MCF 10A (cell line): ENCODE measurements at regions not wholly inside any gene's neighbourhood (a gene's known extent, or its start where the extent isn't known, plus 50 kb on each side); places are given as distances from the start of the nearest gene placed in this dataset.

ENCODE experiments used
- BruUV-seq: library from RNA; stranded (reverse); fragments of 400-500 nt; replicated peaks from 2 replicates; lab custom pipeline; 2021; lab: Mats Ljungman, UMichigan
- CTCF ChIA-PET: fragments of 300-600 bp; sonication (Branson Sonifier 250); formaldehyde crosslinking; extraction: SDS; loops from one replicate; lab custom pipeline; 2021; ENCODE audit warnings: antibody characterized with exemption, inconsistent platforms; lab: Yijun Ruan, JAX
- POLR2A ChIA-PET: fragments of 300-600, 350-650 bp; sonication (Branson Sonifier 250); formaldehyde crosslinking; extraction: SDS; loops from one replicate; lab custom pipeline; 2020; ENCODE audit warnings: antibody characterized with exemption, inconsistent platforms; lab: Yijun Ruan, JAX
- DNase-seq: peaks from one replicate; pipeline ENCODE4 v3.0.0-alpha.2; 2018; ENCODE audit not compliant: unreplicated experiment
- H3K27ac Mint-ChIP-seq: one replicate; pipeline ENCODE4 v1.8.0; 2022; ENCODE audit warnings: mild to moderate bottlenecking, low read depth, mixed read lengths; ENCODE audit not compliant: unreplicated experiment
- H3K27me3 Mint-ChIP-seq: one replicate; pipeline ENCODE4 v1.8.0; 2022; ENCODE audit warnings: mixed read lengths; ENCODE audit not compliant: insufficient read depth, unreplicated experiment
- H3K36me3 Mint-ChIP-seq: one replicate; pipeline ENCODE4 v1.8.0; 2022; ENCODE audit warnings: mild to moderate bottlenecking, moderate library complexity, mixed read lengths; ENCODE audit not compliant: insufficient read depth, unreplicated experiment
- H3K4me1 Mint-ChIP-seq: one replicate; pipeline ENCODE4 v1.8.0; 2022; ENCODE audit warnings: mixed read lengths; ENCODE audit not compliant: insufficient read depth, unreplicated experiment
- H3K4me3 Mint-ChIP-seq: one replicate; pipeline ENCODE4 v1.8.0; 2022; ENCODE audit warnings: mild to moderate bottlenecking, moderate library complexity, mixed read lengths; ENCODE audit not compliant: unreplicated experiment
- H3K9me3 Mint-ChIP-seq: one replicate; pipeline ENCODE4 v1.8.0; 2022; ENCODE audit warnings: mixed read lengths; ENCODE audit not compliant: unreplicated experiment
- intact Hi-C: fragments of 100-400 bp; cut with micrococcal nuclease; formaldehyde crosslinking; loops from 2 replicates; pipeline ENCODE4 v1.14.1; 2022
- TF ChIP-seq, protein P1 (sequence below): fragments of 200-600 bp; IDR thresholded peaks from one replicate; pipeline ENCODE4 v1.8.0; 2022; ENCODE audit warnings: antibody characterized with exemption, mild to moderate bottlenecking; ENCODE audit not compliant: unreplicated experiment

DNA sequence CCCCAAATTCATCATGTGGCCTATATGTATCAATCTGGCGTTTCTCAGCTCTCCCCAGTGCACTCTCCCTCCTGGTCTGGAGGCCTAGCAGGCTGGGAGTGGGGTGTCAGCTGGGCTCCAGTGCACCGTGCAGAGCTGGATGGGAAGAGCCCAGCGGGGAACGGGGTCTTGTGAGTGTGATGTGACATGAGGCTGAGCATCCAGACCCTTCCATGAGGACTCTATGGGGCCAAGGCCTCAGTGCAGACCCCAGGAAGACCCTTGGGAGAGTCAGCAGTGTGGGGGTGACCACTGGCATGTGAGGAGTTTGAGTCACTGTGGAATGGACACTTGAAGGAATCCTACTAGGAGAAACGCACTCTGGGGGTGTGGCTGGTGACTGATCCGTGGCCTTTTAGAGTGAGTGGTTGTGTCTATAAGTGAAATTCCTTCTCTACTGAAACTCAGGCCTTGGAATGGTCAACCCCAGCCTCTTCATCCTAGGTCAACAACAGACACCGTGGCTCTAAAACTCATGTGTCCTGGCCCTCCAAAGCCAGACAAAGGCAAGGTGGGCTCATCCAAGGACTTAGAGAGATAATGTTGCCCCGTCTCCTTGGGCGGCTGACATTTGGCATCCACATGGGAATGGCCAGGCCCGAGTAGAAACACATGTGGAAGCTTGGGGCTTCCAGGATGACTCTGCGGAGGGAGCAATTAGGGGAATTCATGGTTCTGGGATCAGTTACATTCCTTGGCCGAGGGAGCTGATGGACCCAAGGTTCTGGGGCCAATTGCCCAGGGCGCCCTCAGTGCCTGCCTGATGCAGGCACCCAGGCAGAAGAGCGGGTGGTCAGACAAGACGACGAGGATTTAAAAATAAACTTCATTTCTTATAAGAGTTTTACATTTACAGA, 156.0 kb upstream of the TWIST2 start:
- BruUV-seq, result no TSS peak
- CTCF ChIA-PET, result no interaction called here

DNA sequence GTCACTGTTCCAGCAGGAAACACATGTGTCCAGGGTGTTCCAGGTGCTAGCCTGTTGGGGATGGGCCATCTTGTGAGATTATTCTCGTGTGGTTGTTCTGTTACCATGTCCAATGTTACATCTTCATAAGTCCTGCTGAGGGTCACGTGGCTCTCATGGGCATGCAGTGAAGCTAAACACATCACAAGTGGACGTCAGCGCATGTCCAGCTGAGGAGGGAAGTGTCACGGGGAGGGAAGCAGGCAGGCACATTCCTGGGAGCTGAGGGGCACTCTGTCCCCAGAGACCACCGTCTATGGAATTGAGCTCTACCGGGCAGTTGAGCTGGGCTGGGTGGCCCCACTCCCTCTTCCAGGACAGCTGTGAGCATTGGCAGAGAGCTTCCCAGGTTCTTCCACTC, 155.3 kb upstream of the TWIST2 start:
- intact Hi-C loops, result no loop called here

More for the DNA sequence above, 156.0 kb upstream of the TWIST2 start:
- intact Hi-C loops, result no loop called here
- no peaks in the 10 kb centered on the region for H3K4me1 Mint-ChIP-seq
- no peak overlapping the region for H3K27ac Mint-ChIP-seq
- no peaks in the 10 kb centered on the region for H3K36me3 Mint-ChIP-seq
- peaks cover 11% of the 10 kb centered on the region for H3K27me3 Mint-ChIP-seq
- H3K9me3 Mint-ChIP-seq, result no peaks in the 10 kb centered on the region
- H3K4me3 Mint-ChIP-seq, result no peak overlapping the region
- no peak for DNase-seq
- POLR2A ChIA-PET, result no interaction called here
- TF ChIP-seq, protein P1, sequence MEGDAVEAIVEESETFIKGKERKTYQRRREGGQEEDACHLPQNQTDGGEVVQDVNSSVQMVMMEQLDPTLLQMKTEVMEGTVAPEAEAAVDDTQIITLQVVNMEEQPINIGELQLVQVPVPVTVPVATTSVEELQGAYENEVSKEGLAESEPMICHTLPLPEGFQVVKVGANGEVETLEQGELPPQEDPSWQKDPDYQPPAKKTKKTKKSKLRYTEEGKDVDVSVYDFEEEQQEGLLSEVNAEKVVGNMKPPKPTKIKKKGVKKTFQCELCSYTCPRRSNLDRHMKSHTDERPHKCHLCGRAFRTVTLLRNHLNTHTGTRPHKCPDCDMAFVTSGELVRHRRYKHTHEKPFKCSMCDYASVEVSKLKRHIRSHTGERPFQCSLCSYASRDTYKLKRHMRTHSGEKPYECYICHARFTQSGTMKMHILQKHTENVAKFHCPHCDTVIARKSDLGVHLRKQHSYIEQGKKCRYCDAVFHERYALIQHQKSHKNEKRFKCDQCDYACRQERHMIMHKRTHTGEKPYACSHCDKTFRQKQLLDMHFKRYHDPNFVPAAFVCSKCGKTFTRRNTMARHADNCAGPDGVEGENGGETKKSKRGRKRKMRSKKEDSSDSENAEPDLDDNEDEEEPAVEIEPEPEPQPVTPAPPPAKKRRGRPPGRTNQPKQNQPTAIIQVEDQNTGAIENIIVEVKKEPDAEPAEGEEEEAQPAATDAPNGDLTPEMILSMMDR, result no peak

DNA sequence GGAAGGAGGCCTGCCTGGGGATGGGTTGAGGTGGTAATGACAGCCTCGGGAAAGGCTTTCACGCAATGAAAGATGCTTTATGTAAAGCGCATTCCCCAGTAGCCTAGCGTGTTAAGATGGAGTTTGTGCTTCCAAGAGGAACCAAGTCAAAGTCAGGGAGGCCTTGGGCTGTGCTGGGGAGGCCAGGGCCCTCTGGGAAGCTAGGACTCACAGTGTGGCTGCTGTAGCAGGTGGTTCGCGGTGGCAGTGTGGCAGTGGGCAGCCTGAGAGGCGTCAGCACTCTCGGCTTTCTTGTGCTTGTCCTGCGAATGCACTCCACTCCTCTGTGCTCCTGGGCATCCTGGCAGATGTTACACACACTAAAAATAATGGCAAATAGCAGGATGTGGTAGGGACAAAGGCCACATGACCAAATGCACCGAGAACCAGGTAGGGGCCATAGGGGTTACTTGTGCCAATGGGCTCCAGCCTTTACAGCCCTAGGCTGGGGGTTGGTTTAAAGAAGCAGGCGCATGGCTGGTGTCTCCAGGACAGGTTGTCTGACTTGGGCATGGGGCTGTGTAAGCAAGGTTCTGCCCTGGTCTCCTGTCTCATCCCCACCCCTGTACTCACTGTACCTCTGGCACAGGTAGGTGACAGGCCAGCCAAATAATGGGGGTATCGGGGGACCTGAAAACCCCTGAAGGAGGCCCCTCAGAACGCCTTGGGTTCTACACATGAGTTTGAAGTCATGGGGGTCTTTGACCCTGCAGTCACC, 154.4 kb upstream of the TWIST2 start:
- H3K4me3 Mint-ChIP-seq, result no peak overlapping the region
- H3K27ac Mint-ChIP-seq, result peak overlapping the region; percentile 50
- no peaks in the 10 kb centered on the region for H3K4me1 Mint-ChIP-seq
- ChIA-PET POLR2A (no interaction called here), CTCF (no interaction called here)
- TF ChIP-seq, protein P1, result no peak
- H3K27me3 Mint-ChIP-seq, result peaks cover 11% of the 10 kb centered on the region
- no TSS peak for BruUV-seq
- no peak for DNase-seq
- no peaks in the 10 kb centered on the region for H3K36me3 Mint-ChIP-seq
- no peaks in the 10 kb centered on the region for H3K9me3 Mint-ChIP-seq
- intact Hi-C loops, result no loop called here

More for the DNA sequence above, 155.3 kb upstream of the TWIST2 start:
- Mint-ChIP-seq H3K4me3 (no peak overlapping the region), H3K4me1 (no peaks in the 10 kb centered on the region), H3K27ac (no peak overlapping the region), H3K36me3 (no peaks in the 10 kb centered on the region), H3K27me3 (peaks cover 11% of the 10 kb centered on the region), H3K9me3 (no peaks in the 10 kb centered on the region)
- TF ChIP-seq, protein P1, result no peak
- no TSS peak for BruUV-seq
- ChIA-PET CTCF (no interaction called here), POLR2A (no interaction called here)
- DNase-seq, result no peak

DNA sequence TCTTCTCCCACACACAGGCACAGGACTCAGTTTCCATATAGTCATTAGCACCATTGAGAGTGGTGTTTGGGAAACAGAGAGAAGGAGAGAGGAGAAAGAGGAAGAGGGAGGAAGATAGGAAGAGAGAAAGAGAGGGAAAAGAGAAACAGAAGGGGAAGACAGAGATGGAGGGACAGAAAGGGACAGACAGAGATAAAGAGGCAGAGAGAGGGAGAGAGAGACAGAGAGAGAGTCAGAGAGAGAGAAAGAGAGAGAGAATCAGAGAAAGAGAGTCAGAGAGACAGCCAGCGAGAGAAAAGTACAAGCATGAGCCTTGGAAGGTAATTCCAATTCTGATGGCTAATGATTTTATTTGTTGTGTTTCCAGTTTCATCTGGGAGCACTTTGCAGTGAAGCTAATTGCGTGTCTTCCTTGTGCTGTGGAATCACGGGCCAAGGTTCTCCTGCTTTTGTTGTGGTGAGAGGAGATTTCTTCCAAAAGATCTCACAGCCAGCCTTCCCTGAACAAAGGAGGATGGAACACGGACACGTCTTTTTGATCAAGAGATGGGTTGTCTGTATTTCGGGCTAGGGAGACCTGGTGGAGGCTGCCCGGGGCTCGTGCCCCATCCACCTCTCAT, 153.6 kb upstream of the TWIST2 start:
- ChIA-PET POLR2A (no interaction called here), CTCF (no interaction called here)
- H3K36me3 Mint-ChIP-seq, result no peaks in the 10 kb centered on the region
- intact Hi-C loops, result no loop called here
- TF ChIP-seq, protein P1, result no peak
- H3K27me3 Mint-ChIP-seq, result peaks cover 11% of the 10 kb centered on the region
- no TSS peak for BruUV-seq
- H3K4me1 Mint-ChIP-seq, result no peaks in the 10 kb centered on the region
- DNase-seq, result no peak
- H3K9me3 Mint-ChIP-seq, result no peaks in the 10 kb centered on the region
- no peak overlapping the region for H3K4me3 Mint-ChIP-seq
- H3K27ac Mint-ChIP-seq, result peak overlapping the region; percentile 50
